ENCODE measurements at regions not wholly inside any gene's neighbourhood (a gene's known extent, or its start where the extent isn't known, plus 50 kb on each side); places are given as distances from the start of the nearest gene placed in this dataset.

DNA sequence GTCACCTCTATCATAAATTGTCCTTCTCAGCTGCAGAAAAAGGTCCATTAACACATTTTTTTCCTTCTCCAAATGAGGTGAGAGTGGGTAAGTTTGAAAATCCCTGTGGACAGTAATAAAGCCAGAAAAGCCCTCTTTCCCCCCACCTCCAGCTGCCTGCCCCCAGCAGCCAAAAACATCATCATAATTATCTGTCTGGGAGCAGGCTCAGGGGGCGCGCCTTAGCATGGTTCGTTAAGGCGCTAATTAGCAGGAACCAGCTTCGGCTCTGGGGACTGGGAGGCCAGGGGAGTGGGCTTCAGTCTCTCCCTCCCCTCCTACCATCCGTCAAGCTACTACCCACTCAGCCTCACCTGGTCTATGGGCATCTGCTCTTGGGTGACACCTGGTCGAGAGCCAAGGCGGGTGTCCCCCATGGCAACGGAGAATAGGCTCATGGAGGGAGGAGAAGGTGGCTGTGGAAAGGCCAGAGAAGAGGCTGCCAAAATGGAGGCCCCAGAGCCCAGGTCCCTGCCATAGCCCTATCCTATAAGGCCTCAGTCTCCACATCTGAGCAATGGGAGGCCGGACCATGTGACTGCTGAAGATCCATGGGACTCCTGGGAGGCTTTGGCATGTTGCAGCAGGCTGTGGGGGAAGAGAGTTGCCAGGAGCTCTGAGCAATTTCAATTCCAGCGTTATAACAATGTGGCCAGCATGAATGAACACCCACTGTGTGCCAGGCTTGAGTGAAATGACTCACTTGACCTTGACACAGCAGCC lies 140.1 kb upstream of the LINGO1 start:
- no peak overlapping the region for H3K4me3 ChIP-seq (ENCODE audit: severe bottlenecking)
- DNase-seq (ENCODE audit: low spot score) (no peak), ATAC-seq (ENCODE audit: low read depth) (no peak)
- no peak overlapping the region for H3K27ac ChIP-seq (ENCODE audit: poor library complexity, severe bottlenecking)
- no peaks in the 10 kb centered on the region for H3K4me1 ChIP-seq (ENCODE audit: insufficient read depth, poor library complexity, severe bottlenecking)
- peaks cover 10% of the 10 kb centered on the region for H3K27me3 ChIP-seq (ENCODE audit: insufficient read depth, poor library complexity, severe bottlenecking)
- H3K9me3 ChIP-seq (ENCODE audit: severe bottlenecking) = no peaks in the 10 kb centered on the region
- no peaks in the 10 kb centered on the region for H3K36me3 ChIP-seq (ENCODE audit: low read depth)
- no peak for TF ChIP-seq CTCF (IDR thresholded peaks at IDR 0.05; ENCODE audit: poor library complexity, severe bottlenecking)

DNA sequence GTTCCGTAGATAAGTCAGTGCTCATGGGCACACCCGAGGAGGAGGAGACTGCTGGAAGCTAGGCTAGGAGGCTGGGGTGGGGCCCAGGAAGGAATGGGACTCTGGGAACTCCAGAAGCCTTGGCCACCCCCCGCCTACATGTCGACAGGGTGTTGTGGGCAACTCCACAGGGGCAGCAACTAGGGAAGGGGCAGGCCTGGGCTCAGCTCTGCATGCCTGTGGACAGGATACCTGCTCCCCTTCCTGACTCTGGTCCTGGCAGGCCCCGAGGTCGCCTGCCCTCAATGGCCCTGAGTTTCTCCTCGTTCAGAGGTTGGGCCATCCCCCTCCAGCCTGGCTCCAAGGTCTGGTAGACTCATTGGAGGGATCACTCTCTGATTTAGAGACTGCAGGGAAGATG lies 138.9 kb upstream of the LINGO1 start:
- no peak for TF ChIP-seq CTCF (IDR thresholded peaks at IDR 0.05; ENCODE audit: poor library complexity, severe bottlenecking)
- no peak overlapping the region for H3K4me3 ChIP-seq (ENCODE audit: severe bottlenecking)
- no peak overlapping the region for H3K27ac ChIP-seq (ENCODE audit: poor library complexity, severe bottlenecking)
- no peaks in the 10 kb centered on the region for H3K4me1 ChIP-seq (ENCODE audit: insufficient read depth, poor library complexity, severe bottlenecking)
- no peak for DNase-seq (ENCODE audit: low spot score)
- no peak for ATAC-seq (ENCODE audit: low read depth)
- H3K27me3 ChIP-seq (ENCODE audit: insufficient read depth, poor library complexity, severe bottlenecking) = peaks cover 19% of the 10 kb centered on the region
- H3K9me3 ChIP-seq (ENCODE audit: severe bottlenecking) = no peaks in the 10 kb centered on the region
- H3K36me3 ChIP-seq (ENCODE audit: low read depth) = no peaks in the 10 kb centered on the region

DNA sequence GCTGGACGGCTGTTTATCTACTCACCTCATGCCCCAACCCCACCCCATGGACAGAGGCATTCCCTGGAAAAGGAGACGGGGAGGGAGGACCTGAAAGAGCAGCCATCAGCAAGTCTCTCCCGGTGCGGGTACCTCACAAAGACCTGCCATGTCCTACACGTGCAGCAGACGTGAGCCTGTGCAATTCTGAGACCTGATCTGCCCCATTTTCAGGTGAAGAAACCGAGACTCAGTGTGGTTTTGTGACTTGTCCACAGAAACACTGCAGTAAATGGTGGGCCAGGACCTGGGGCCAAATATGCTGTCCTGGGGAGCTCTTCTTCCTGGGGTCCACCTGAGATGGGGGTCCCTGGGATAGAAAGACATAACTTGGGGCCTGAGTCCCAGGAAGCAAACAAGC lies 137.0 kb upstream of the LINGO1 start:
- ATAC-seq (ENCODE audit: low read depth) (no peak), DNase-seq (ENCODE audit: low spot score) (no peak)
- no peak overlapping the region for H3K4me3 ChIP-seq (ENCODE audit: severe bottlenecking)
- peaks cover 19% of the 10 kb centered on the region for H3K27me3 ChIP-seq (ENCODE audit: insufficient read depth, poor library complexity, severe bottlenecking)
- H3K9me3 ChIP-seq (ENCODE audit: severe bottlenecking) = no peaks in the 10 kb centered on the region
- H3K36me3 ChIP-seq (ENCODE audit: low read depth) = no peaks in the 10 kb centered on the region
- TF ChIP-seq CTCF (IDR thresholded peaks at IDR 0.05; ENCODE audit: poor library complexity, severe bottlenecking) = no peak
- H3K27ac ChIP-seq (ENCODE audit: poor library complexity, severe bottlenecking) = no peak overlapping the region
- no peaks in the 10 kb centered on the region for H3K4me1 ChIP-seq (ENCODE audit: insufficient read depth, poor library complexity, severe bottlenecking)

GRCh38 chr15:77768521-77769078 lies 135.9 kb upstream of the LINGO1 start:
- peak; percentile 11; the same call in 2 of the 3 replicates for ATAC-seq (ENCODE audit: low read depth)
- H3K4me1 ChIP-seq (ENCODE audit: insufficient read depth, poor library complexity, severe bottlenecking) = no peaks in the 10 kb centered on the region
- TF ChIP-seq CTCF (IDR thresholded peaks at IDR 0.05; ENCODE audit: poor library complexity, severe bottlenecking) = no peak
- DNase-seq (ENCODE audit: low spot score) = no peak
- H3K27me3 ChIP-seq (ENCODE audit: insufficient read depth, poor library complexity, severe bottlenecking) = peaks cover 24% of the 10 kb centered on the region
- no peak overlapping the region for H3K27ac ChIP-seq (ENCODE audit: poor library complexity, severe bottlenecking)
- H3K4me3 ChIP-seq (ENCODE audit: severe bottlenecking) = no peak overlapping the region
- no peaks in the 10 kb centered on the region for H3K9me3 ChIP-seq (ENCODE audit: severe bottlenecking)
- H3K36me3 ChIP-seq (ENCODE audit: low read depth) = no peaks in the 10 kb centered on the region

GRCh38 chr15:77768107-77768506 lies 135.4 kb upstream of the LINGO1 start:
- DNase-seq (ENCODE audit: low spot score) = no peak
- no peak for ATAC-seq (ENCODE audit: low read depth)
- Histone ChIP-seq H3K27me3 (ENCODE audit: insufficient read depth, poor library complexity, severe bottlenecking) (peaks cover 24% of the 10 kb centered on the region), H3K4me3 (ENCODE audit: severe bottlenecking) (no peak overlapping the region), H3K36me3 (ENCODE audit: low read depth) (no peaks in the 10 kb centered on the region), H3K27ac (ENCODE audit: poor library complexity, severe bottlenecking) (no peak overlapping the region), H3K4me1 (ENCODE audit: insufficient read depth, poor library complexity, severe bottlenecking) (no peaks in the 10 kb centered on the region), H3K9me3 (ENCODE audit: severe bottlenecking) (no peaks in the 10 kb centered on the region)
- no peak for TF ChIP-seq CTCF (IDR thresholded peaks at IDR 0.05; ENCODE audit: poor library complexity, severe bottlenecking)

Measured in RWPE2 (cell line).